ENCODE measurements at regions not wholly inside any gene's neighbourhood (a gene's known extent, or its start where the extent isn't known, plus 50 kb on each side); places are given as distances from the start of the nearest gene placed in this dataset.

DNA sequence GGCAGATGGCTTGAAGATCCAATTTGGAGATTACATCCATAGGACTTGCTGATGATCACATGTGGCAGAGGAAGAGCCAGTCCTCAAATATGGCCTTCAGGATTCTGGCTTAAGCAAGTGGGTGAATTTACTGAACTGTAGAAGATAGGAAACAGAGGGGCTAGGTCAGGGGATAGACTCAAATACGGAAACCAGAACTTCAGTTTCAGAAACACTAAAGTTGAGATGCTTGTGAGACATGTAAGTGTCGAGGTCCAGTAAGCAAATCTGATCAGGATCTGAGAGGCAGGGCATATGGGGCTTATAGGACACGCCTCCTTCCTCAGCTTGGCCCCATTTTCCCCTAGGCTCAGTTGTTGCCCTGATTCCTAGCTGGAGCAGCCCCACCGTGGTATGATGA is 107.7 kb downstream of the LBH start:
- no peak for DNase-seq (ENCODE audit: low read depth)

DNA sequence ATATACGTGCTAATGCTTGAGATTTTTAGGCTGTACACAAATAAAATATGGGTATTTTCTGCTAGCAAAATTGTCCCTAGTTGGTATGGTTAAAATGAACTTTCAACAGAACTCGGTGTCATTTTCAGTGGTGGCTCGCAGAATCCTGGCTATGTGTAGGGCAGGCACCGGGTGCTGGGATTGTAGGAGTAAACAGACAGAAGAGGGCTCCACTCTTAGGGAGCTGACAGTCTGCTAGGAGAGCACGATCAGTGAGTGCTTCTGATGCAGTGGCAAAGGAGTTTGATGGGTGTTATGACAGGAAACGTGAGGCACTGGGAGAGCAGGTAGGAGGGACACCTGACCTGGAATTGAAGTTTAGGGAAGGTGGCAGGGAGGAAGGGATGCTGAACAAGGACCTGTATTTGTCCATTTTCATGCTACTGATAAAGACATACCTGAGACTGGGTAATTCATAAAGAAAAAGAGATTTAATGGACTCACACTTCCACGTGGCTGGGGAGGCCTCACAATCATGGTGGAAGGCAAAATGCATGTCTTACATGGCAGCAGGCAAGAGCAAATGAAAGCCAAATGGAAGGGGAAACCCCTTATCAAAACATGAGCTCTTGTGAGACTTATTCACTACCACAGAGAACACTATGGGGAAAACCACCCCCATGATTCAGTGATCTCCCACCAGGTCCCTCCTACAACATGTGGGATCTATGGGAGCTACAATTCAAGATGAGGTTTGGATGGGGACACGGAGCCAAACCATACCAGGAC is 105.4 kb upstream of the LCLAT1 start:
- no peak for DNase-seq (ENCODE audit: low read depth)

DNA sequence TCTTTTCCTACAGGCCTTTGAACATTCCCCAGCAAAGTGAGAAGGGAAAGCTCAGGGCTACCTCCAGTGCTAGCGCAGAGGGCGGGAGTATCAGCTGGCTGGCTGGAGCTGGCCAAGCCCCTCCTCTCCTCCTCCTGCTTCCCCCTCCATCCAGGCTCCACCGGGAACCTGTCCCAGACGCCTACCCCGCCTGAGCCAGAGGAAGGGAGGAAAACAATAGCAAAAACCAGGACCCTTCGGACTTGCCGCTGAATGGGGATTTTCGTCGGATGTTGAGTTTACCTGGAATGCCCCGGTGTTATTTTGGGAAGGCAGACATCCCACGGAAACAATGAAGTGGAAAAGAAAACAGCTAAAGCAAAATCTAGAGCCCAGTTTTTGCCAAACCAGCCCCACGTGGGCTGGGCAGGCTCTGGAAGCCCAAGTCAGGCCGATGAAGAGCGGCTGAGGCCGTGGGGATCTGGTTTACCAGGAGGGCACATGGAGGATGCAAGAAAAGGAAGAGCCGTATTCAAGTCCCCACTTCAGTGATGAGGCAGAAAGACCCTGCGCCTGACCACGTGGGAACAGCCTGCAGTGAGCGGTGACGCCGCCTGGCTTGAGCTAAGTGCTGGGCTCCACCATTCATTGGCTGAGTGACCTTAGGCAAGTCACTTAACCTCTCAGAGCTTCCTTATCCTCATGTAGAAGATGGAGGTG is 100.4 kb upstream of the LCLAT1 start:
- no peak for DNase-seq (ENCODE audit: low read depth)

DNA sequence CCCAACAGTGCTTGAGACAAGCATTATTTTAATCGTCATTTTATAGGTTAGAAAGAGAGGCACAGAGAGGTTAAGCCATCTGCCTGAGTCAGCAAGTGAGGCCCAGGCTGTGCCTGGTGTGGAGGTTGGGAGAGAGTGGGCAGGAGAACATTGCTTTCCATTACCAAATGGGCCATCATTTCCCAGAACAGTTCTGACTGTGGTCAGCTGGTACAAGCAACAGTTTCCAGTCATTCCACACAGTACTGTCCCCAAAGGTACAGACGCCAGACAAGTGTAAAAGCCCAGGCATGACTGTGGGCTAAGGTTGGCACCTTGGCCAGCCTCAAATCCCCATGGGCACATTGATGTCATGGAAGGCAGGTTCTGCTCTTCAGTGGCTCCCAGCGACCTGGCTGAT is 98.2 kb upstream of the LCLAT1 start:
- no peak for DNase-seq (ENCODE audit: low read depth)

DNA sequence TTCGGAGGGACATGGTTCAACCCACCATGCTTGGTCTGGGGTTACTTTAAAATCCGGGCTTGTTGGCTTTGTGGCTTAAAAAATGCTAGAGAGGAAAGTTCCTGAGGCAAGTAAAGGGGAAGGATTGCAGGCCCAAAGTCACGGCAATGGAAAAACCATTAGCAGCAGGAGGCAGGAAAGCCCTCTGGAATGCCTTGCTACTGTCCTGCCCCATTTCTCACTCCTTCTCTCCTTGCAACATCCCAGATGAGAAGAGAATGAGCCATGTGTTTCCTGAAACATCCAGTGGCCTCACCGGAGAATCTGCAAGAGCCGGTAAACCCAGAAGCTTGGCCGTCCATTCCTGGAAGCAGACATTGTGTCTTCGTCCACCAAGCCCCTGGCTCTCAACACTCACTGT is 97.4 kb upstream of the LCLAT1 start:
- DNase-seq (ENCODE audit: low read depth), result no peak

DNA sequence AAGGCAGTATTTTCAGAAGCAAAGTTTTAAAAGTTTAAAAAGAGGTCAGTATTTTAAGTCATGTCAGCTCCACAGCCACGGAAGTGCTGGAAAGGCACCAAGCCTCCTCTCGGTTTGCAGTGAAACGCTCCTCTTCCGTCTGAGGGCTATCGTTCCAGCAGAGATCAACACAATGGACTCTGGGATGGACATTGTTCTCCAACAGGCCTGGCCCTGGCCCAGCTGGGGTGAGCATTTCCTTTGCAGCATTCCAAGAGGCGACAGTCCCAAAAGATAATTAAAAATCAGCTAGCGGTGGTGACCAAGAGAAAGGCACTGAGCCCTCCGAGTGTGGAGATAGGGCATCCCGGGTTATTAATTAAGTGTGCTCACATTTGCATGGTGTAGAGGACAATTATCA is 95.9 kb upstream of the LCLAT1 start:
- DNase-seq (ENCODE audit: low read depth), result no peak

DNA sequence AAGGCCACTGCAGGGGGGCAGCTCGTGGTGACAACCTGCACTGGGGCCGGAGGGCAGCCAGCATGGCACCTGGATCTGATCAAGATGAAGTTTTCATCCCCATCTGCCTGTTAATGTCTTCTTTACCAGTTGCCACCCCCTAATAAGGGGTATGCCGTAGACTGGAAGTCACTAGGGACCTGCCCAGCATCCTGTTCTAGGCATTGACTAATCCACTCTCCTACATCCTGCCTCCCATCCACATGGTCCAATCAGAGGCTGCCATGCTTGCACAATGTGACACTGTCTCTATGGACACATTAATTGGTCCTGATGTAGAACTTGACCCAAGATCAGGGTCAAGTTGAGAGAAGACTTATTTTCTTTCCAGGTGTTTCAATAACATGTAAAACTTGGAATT is 95.1 kb upstream of the LCLAT1 start:
- DNase-seq (ENCODE audit: low read depth), result no peak

DNA sequence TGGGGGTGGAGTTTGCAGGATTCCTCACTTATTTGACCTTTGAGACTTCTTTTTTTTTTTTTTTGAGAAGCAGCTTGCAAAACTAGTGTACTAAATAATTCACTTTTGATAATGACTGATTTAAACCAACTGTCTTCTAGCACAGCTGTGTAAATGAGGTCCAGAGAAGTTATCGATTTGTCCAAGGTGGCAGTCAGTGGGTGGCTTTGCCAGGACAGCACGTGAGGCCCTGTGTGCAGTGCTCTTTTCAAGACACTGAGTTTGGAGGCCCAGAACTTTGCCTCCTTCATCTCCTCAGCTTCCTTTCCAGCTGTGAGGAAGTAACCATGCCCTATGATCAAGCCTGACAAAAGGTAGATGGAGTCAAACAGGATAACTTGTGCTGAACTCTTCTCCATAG is 92.9 kb upstream of the LCLAT1 start:
- no peak for DNase-seq (ENCODE audit: low read depth)

DNA sequence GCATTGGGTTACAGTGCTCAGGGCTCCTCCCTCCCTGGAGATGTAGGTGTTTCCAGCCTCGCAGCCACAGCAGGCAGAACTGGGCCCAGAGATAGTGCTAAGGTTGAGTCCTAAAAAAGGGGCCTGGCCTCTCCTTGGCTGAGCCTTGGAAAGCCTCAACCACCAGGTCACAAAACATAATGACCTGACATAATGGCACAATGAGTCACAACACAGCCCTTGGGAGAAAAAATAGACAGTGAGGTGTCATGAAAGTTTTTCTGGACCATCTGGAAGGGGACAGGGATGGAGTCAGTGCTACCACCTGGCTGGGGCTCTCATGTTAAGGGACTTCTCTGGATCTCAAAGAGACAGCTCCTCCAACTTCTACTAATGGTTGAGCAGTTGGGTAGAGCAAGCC is 92.4 kb upstream of the LCLAT1 start:
- DNase-seq (ENCODE audit: low read depth), result no peak

DNA sequence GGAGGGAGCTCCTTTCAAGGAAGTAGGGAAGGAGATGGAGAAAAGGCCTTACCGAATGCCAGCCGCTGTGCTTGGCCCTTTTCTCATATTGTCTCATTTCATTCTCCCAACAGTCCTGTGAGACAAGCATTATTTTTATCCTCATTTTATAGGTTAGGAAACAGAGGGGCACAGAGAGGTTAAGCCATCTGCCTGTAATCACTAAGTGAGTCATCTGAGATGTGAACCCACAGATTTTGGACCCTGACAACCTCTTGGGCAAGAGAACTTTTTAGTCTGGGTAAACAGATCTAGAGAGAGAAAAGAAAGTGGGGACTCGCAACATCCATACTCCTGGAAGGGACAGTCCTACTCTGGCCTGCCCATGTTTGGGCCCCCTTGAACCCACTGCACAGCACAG is 91.7 kb upstream of the LCLAT1 start:
- no peak for DNase-seq (ENCODE audit: low read depth)

DNA sequence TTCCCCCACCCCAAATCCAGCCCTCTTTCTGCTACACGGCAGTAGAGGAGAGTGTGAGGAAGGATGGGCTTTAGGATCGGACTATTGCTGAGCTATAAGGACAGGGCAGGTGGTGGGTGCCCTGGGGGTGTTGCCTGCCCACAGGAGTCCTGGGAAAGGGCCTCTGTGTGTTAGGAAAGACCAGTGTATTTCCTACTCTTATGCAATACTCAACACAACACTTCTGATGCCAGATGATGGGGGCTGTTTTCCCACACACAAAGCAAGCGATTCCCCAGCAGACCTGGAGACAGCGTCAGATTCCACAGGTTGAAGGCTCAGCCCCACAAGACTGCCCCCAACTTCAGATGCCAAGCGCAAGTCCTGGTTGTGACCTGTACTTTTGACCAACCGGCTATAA is 91.0 kb upstream of the LCLAT1 start:
- DNase-seq (ENCODE audit: low read depth), result no peak

DNA sequence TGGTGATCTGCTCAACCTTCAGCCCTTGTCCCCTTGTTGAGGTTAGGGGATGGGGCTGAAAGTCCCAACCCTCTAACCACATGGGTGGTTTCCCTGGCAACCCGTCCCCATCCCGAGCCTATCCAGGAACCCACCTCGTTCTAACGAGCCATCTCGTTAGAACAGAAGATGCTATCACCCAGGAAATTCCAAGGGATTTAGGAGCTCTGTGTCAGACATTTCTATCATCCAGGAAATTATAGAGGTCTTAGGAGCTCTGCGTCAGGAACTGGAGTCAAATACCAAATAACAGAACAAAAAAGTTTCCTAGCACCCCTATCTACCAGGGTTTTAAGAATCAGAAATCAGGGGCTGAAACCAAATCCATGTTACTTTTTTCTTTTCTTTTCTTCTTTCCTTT is 90.3 kb upstream of the LCLAT1 start:
- no peak for DNase-seq (ENCODE audit: low read depth)

DNA sequence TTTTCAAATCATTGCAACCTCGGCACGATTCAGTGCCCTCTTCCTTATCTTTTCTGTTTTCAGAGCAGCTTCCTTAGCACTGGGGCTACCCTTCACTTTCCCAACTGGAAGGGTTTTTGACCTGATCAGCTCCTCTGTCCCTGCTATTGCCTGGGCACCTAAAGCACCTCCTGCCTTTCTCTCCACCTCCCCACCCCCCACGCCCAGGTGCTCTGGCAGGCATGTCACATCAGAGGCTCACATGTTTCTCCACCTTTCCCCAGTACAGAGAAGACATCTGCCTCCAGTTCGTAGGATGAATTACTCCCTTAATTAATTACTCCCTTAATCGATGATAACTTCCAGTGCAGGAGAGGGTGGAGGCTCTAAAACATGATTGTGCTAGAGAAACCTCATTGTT is 88.7 kb upstream of the LCLAT1 start:
- no peak for DNase-seq (ENCODE audit: low read depth)

DNA sequence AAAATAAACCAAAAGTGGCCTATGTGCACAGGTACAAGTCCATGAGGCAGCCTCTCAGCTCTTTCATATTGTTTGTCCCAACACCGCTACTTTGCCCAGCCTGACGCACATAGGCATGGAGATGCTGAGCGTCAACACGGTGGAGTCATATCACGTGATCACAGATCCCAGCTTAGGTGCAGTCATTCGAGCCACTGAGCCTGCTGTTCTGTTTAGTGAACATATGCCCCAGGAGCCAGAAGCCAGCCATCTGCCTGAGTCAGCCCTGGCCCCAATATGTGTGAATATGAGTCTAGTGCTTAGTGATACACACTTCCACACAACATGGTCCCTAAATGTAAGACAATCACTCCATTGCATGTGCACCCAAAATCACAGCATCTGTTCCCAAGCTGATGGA is 88.2 kb upstream of the LCLAT1 start:
- no peak for DNase-seq (ENCODE audit: low read depth)

DNA sequence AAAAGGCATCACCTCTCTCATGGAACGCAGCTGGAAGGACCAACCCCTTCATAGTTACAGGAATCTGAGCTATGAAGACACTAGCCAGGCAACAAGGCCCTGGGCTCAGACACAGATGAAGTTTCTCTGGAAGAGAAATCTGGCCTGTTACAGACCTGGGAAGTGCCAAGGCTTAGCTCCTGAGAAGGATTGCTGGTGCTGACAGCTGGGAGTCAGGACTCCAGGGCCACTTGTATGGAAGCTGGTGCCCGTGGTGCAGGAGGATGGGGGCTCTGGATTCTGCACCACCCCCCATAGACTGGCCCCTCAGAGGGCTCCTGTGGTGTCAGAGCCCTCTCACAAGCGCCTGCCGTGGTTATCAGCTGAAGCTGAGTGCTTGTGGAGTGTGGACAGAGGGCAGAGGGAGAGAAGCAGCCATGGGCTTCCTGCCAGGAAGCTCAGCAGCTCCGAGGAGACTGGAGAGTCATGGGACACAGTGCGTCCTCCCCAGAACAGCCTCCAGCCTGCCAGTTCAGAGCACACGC is 87.3 kb upstream of the LCLAT1 start:
- no peak for DNase-seq (ENCODE audit: low read depth)

DNA sequence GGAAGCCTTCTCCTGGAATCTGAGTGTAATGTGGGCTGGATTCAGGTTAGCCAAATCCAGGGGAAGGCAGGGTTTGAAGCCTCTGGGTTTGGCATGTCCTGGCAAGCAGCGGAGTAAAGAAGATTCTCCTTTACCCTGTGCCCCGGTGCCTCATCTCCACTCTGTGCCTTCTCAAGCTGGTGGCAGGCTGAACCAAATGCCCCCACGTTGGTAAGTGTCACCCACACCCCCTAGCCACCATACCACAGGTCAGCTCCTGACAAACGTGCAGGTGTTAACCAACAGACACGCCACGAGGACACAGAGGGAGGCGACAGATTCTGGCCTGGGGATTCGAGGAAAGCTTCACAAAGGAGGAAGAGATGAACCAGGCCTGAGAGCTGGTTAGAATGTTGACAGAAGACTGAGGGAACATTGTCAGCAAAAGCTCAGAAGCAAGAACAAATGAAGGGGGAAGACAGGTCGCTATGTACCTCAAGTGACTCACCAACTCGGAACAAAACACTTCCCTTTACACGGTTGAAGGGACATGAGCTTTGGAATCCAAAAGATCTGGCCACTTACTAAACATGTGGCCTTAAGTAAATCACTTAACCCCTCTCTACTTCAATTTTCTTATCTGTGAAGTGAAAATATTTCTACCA is 85.2 kb upstream of the LCLAT1 start:
- DNase-seq (ENCODE audit: low read depth), result no peak

DNA sequence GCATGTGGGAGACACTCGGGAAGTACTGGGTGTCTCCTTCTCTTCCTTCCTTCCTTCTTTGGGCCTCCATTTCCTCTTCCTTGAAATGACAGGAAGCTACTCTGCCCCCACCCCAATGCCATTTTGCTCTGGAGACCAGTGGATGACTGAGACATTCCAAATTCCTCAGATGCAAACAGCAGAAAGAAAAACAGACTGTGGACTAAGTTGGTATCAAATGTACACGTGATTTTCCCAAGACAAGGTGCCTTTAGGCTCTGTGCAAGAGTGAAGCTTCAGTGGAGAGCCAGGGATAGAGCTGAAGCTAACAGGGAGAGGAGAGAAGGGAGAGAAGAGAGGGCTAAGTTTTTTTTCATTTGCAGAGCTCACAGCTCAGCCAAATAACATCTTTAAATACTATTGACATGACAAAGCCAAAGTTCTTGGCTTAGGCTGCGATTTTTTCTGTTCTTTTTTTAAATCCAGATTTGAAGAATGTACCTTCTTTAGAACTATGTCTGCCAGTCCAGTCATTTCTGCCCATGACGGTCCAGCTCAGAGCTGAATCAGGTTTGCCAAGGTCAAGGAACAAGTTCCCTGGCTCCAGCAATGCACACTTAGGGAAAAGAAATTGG is 84.5 kb upstream of the LCLAT1 start:
- DNase-seq (ENCODE audit: low read depth), result no peak

DNA sequence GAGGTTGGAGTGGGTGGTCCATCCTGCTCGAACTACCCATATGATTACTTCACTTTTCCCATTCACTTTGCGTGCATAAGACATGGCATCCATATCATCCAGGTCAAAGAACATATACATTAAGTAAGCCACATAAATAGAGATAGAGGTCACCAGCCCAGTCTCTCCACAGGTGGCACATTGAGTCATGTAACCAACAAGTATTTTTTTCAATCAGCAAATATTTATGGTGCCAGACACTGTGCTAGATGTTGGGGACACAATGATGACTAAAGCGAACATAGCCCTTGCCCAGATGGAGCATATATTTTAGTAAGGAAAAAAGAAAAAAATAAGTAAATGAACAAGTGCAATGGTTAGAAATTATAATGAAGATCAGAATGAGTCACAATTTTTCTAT is 83.6 kb upstream of the LCLAT1 start:
- no peak for DNase-seq (ENCODE audit: low read depth)

DNA sequence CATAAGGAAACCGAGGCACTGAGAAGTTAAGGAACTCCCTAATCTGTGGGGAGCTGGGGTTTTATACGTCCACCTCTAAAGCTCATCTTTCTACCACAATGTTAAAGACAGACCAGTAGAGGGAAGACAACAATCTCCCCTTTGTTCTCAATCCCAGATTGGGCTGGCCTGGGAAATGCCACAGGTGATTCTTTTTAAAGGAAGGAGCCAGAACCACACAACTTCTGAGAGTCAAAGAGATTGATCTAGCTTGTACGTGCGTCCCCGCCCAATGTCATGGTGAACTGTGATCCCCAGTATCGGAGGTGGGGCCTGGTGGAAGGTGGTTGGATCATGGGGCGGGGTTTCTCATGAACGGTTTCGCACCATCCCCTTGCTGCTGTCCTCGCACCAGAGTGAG is 81.8 kb upstream of the LCLAT1 start:
- DNase-seq (ENCODE audit: low read depth), result no peak

DNA sequence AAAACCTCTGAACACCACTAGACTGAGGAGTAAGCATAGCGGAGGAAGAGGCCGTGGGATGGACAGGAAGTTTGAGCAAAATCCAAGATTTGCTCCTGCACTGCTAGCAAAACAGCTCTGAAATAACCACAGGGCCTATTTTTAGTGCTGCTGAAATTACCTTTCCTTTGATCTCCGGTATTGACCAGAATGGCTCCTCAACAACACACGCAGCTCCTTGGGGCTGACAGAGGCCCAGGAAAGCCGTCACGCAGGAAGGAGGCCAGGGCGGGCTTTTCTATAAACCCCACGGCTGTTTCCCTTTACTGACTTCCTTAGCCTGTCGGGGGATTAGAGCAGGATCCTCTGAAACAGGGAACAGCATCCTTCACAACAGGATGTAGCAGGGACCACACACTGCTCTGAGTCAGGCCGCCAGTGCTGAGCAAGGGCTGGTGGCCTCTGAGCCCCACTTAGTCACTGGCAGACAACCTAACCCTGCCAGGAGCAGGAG is 80.8 kb upstream of the LCLAT1 start:
- no peak for DNase-seq (ENCODE audit: low read depth)

DNA sequence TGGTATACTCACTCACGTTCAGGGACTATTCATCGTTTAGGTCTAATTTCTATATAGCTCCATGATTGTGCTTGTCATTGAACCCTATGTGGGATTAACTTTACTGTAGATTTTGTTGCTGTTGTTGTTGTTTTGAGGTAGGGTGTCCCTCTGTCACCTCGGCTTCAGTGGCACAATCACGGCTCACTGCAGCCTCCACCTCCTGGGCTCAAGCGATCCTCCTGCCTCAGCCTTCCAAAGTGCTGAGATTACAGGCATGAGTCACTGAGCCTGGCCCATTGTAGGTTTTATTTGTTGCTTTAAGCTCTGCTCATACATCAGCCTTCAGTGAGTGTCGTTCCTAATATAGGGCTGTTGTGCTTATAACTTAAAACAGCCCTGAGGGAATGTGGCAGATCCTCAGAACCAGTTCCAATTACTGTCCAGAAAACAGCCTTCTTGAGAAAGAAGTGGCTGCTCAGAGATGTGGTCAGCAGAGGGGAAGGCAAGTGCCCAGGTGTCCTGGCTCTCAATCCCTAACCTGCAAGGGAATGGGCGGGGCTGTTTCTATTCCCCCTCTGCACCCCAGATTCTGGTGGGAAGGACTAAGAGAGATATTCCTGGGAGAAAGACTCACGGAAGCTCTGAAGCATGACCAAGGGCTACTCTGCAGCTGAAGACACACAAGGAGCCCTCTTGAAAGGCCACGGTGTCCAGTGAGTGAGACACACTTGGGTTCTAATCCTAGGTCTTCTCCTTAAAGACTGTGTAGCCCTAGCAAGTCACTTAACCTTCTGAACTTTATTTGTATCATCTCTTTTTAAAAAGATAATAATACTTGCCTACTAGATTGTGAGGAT is 79.6 kb upstream of the LCLAT1 start:
- no peak for DNase-seq (ENCODE audit: low read depth)

DNA sequence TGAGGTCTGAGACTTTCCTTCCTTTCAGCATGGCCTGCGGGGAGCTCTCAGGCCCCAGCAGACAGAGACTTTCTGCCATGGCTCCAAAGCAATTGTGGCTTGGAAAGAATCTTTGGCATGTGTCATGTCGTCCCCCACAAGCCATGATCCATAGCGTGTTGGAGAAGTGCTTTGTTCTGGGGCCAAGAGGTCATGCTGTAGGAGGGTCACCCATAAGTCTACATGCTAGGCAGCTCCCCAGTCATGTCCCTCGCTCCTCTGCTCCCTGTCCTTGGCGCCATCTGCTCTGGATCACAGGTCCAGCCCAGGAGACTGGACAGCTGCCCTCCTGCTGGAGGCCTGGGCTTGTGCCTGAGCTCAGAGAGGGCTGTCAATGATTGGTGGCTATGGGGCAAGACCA is 78.8 kb upstream of the LCLAT1 start:
- DNase-seq (ENCODE audit: low read depth), result no peak
